GM12874 (cell line): ENCODE measurements at regions not wholly inside any gene's neighbourhood (a gene's known extent, or its start where the extent isn't known, plus 50 kb on each side); places are given as distances from the start of the nearest gene placed in this dataset.

ENCODE experiments used
- TF ChIP-seq, protein P1 (sequence below): IDR thresholded peaks from 2 replicates; pipeline ENCODE4 v1.5.1; 2011; ENCODE audit warnings: low read depth, mild to moderate bottlenecking, control low read depth, low read length, moderate library complexity; ENCODE audit not compliant: insufficient read depth

DNA sequence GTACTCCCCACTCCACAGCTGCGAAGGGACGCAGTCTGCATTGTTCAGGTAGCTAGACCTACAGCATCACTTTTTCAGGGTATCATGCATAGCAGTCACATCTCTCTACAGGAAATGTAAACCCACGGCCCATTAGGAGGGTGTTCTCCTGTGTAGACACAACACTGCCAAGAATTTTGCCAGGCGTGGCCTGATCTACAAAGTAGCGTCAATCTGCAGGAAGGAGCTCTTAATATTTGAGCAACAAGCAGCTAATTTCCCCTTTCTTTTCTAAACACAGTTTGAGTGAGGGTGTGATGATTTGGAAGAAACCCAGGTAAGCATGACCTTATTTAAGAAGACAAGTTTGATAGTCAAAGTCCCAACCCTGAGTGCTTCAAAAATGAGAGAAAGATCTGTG is 419.0 kb downstream of the GADD45G start:
- TF ChIP-seq, protein P1, sequence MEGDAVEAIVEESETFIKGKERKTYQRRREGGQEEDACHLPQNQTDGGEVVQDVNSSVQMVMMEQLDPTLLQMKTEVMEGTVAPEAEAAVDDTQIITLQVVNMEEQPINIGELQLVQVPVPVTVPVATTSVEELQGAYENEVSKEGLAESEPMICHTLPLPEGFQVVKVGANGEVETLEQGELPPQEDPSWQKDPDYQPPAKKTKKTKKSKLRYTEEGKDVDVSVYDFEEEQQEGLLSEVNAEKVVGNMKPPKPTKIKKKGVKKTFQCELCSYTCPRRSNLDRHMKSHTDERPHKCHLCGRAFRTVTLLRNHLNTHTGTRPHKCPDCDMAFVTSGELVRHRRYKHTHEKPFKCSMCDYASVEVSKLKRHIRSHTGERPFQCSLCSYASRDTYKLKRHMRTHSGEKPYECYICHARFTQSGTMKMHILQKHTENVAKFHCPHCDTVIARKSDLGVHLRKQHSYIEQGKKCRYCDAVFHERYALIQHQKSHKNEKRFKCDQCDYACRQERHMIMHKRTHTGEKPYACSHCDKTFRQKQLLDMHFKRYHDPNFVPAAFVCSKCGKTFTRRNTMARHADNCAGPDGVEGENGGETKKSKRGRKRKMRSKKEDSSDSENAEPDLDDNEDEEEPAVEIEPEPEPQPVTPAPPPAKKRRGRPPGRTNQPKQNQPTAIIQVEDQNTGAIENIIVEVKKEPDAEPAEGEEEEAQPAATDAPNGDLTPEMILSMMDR = no peak

DNA sequence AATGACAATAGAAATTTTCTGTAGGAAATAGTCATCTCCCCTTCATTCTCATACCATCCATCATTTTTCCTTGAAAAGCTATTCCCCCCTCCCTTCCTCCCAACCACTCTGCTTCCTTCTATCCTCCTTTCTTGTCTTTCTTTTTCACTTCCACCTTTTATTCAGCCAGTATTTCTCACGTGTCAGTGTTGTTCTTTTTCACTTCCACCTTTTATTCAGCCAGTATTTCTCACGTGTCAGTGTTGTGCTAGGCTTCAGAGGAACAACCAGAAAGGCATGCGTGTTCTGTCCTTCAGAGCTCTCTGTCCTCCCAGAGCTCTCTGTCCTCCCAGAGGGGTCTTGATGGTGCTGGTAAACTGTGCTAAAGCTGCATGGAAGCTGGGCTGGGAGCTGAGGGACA is 419.6 kb downstream of the GADD45G start:
- TF ChIP-seq, protein P1 = no peak

DNA sequence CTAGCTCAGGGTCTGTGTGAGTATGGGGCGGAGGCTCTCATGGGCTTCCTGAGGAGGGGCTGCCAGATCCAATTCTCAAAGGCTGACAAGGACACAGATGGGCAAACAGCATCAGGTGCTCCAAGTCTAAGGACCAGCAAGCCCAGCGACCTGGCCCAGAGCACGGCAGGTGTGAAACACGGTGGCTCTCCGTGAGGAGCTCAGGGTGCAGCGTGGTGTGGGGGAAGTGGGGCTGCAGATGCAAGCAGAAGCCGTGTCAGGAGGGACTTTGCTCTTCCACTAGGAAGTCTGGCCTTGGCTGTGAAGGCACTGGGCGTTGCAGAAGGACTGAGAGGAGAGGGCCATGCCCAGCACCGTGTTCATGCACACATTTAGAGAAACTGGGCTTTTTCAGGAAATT is 420.0 kb downstream of the GADD45G start:
- TF ChIP-seq, protein P1 = no peak

DNA sequence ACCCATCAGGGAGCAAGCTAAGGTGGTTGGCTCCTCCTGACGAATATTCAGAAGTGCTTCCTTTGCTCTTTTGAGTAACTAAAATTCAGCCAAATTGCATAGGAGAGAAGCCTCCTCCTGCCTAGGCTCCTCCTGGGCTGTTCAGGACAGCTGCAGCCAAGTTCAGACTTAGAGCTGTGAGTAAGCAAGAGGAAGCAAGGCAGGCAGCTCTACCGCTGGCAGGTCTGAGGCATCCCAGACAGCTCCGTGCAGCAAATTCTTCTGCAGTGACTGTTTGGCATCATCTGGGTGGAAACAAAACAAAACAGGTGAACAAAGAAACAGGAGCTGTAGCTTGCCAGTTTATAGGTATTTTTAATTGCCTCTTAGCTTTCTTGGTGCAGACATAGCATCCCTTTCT is 421.0 kb downstream of the GADD45G start:
- TF ChIP-seq, protein P1 = no peak

DNA sequence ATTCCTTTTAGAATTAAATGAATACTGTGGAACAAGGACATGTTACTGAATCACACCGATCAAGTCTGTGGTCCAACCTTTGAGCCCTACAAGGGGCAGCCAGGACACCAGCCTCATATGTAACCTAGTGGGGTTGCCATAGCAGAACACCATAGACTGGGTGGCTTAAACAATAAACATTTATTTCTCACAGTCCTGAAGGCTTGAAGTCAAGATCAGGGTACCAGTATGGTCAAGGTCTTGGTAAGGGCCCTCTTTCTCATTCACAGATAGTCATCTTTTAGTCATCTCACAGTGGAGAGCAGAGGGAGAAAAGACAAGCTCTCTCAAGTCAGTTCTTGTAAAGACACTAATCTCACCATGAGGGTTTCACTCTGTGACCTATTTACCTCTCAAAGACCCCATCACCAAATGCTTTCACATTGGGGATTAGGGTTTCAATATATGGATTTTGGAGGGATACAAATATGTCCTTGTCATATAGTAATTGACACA is 422.5 kb downstream of the GADD45G start:
- TF ChIP-seq, protein P1 = no peak

DNA sequence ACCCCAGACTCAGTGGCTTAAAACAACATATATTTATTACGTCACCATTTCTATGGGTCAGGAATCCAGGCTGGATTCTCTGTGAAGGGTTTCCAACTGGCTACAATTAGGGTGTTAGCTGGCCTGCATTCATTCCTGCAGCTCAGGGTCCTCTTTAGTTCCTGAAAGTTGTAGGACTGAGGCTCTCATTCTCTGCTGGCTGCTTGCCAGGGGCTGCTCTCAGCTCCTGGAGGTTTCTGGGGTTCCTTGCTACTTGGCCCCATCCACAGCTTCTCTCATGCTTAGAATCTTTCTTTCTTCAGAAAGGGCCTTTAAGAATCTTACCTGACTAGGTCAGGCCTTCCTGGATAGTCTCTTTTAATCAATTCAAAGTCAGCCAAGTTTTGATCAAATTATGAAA is 424.6 kb downstream of the GADD45G start:
- TF ChIP-seq, protein P1 = no peak

DNA sequence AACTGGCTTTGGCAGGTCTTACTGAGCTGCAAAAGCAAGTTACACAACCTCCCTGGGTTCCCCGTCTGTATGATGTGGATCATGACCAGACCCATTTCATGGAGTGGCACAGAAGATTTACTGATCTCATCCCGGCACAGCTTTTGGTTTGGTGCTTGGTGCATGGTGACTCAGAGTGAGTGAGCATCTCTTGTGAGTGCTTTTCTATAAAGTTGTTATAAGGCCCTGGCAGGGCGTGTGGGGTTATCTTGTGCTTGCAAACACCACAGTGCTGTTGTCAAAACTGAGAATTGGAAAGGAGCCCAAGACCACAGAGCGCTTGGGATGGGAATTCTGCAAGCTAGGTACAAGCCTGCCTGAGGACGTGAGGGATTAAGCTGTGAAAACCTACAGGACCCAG is 425.2 kb downstream of the GADD45G start:
- TF ChIP-seq, protein P1 = no peak
